NCI-H460 (cell line): ENCODE measurements at regions not wholly inside any gene's neighbourhood (a gene's known extent, or its start where the extent isn't known, plus 50 kb on each side); places are given as distances from the start of the nearest gene placed in this dataset.
"Not testable (repeated sequence)": the region's sequence is repeated elsewhere in the genome, so short reads cannot be mapped to it uniquely, and the experiment has no call there.

Experiments used
- DNase-seq: peaks from one replicate; pipeline ENCODE4 v3.0.0-alpha.2; 2016; ENCODE audit warnings: low read depth; ENCODE audit errors: extremely low read depth

DNA sequence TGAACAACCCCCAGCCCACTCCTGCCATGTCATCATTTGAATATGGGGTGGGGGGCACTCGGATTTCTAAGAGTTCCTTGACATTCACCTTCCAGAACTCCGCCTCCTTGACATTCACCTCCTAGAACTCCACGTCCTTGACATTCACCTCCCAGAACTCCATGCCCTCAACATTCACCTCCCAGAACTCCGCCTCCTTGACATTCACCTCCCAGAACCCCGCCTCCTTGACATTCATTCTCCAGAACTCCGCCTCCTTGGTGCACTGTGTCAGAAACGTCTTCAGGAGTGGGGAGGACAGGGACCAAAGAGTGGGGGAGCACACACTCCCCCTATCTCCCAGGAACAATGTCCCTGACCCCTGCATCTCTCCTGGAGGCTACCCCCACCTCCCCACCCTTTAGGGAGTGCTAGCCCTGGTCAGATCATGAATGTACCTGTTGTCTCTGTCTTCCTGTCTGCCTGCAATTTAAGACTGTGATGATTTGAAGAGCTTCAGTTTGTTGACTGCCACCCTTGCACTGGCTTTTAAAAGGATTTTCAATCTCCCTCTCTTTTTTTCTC is 110.1 kb downstream of the NPTX2 start:
- DNase-seq: no peak

DNA sequence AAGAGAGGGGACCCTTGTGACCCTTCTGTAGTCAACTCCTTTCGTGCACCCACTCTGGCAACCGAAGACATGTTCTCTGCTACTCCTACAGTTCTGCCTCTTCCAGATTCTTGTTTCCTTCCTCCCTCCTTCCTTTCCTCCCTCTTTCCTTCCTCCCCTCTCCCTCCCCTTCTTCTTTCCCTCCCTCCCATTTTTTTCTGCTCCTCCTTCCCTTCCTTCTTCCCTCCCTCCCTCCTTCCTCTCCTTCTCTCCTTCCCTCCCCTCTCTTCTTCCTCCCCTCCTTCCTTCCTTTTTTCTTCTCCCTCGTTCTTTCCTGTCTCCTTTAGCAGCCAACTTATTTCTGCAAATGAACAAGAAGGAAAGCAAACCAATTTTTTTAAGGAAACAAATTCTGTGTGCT is 111.5 kb downstream of the NPTX2 start:
- no peak for DNase-seq

DNA sequence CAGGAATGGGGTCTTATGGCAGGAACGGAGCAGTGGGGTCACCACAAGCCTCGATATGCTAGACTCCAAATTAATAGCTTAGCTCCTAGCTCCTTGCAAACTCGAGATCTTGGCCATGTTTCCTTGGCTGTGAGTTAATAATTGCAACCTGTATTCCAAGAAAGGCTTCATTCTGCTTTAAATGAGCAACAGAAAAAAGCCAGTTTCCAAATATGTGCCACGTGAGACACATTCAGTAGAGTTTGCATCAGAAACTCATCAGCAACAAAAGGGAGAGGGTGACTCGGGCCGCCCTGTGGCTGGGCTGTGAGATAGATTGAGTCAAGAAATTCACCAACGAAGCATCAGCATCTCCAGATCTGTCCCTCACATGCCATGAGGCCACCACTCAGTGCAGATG is 112.0 kb downstream of the NPTX2 start:
- DNase-seq: no peak

DNA sequence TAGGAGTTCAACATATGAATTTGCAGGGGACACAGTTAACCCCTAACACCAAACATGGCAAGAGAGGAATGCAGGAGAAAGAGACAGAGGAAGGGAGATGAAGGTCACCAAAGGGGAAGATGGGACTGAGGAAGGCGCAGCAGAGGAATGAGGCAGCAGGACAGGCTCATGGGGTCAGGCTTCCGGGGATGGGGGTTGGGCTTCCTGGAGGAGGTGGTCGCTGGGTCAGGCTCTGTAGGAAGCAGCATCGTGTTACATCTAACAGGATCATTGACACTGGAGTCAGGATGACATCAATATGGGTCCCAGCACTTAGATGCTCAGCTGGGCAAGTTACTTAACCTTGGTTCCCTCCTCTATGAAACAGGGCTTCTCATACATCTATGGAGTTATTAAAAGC is 113.2 kb downstream of the NPTX2 start:
- DNase-seq: no peak

DNA sequence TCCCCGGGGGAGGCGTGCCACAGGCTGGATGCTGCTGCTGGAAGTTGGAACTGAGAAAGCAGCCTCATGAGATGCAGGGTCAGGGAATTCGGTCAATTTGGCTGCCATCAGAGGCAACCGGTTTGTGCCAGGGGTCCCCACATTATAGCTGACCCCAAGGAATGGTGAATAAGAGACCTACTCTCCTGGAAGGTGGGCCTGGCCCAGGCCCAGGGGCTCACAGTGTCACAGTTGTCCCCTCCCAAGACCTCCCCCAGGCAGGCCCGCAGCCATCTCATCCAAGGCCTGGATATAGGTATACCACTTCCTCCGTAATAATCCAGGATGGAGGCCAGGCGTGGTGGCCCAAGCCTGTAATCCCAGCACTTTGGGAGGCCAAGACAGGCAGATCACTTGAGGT is 114.6 kb downstream of the NPTX2 start:
- DNase-seq: no peak

DNA sequence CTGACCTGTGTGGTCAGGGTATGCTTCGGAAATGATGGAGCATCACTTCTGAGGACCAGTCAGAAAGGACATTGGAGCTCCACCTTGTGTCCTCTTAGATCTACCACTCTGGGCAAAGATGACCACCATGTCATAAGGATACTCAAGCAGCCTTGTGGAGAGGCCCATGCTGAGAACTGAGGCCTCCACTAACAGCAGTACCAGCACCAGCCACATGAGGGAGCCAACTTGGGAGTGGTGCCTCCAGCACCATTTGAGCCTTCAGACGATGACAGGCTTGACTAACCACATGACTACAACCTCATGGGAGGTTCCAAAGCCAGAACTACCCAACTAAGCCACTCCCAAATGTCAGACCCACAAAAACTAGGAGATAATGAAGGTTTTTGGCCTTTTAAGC is 116.0 kb downstream of the NPTX2 start:
- peak; percentile 26 for DNase-seq

DNA sequence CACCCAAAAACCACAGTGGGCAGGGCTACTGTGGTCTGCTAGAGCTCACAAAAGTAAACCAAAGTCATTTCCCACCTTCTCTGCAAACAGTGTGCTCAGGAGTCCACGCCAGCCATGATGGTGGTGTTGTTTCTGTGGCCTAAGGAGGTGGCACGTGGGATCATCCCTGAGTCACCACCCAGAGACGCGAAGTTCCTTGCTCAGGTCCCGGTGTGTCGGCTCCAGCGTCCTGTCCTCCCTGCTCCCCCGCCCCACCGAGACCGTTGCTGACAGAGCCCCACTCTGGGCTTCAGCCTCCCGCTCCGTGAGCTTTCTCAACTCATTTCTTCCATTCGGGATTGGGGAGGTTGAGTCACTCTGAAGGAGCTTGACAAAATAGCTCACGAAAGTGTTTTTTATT is 118.7 kb downstream of the NPTX2 start:
- no peak for DNase-seq

DNA sequence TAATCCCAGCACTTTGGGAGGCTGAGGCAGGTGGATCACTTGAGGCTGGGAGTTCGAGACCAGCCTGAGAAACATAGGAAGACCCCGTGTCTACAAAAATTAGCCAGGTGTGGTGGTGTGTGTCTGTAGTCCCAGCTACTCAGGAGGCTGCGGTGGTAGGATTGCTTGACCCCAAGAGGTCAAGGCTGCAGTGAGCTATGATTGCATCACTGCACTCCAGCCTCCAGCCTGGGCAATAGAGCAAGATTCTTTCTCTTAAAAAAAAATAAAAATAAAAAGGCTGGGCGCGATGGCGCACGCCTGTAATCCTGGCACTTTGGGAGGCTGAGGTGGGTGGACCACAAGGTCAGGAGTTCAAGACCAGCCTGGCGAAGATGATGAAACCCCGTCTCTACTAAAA is 119.4 kb downstream of the NPTX2 start:
- not testable (repeated sequence) for DNase-seq

DNA sequence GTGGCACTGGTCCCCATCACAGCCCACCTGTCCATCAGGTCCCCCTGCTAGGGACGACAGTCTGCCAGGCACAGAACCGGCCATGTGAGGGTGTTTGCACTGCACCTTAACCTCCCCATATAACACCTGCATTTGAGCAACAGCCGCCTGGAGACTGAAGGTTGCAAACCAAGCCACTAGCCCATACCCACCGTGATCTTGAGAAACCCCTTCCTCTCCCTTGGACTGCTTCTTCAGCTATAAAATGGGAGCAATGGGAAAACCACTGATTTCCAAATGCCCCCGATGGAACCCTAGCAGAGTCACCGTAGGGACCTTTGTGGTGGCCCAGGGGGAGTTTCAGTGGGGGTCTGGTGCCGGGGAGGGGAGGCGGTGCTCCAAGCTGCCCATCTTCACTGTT is 120.1 kb downstream of the NPTX2 start:
- DNase-seq: no peak

DNA sequence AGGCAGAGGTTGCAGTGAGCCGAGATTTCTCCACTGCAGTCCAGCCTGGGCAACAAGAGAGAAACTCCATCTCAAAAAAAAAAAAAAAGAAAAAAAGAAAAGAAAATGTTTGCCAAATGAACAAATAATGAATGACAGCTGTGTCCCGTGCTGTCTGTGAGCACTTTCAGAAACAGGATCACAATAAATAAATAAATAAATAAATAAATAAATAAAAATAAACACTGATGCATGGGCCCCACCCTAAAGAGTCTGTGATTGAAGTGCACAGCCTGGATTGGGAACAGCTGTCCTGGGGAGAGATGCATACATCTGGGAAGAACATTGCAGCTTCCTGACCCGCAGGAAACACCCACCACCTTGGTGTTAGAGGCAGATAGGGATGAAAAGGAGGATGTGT is 123.6 kb downstream of the NPTX2 start:
- DNase-seq: no peak

DNA sequence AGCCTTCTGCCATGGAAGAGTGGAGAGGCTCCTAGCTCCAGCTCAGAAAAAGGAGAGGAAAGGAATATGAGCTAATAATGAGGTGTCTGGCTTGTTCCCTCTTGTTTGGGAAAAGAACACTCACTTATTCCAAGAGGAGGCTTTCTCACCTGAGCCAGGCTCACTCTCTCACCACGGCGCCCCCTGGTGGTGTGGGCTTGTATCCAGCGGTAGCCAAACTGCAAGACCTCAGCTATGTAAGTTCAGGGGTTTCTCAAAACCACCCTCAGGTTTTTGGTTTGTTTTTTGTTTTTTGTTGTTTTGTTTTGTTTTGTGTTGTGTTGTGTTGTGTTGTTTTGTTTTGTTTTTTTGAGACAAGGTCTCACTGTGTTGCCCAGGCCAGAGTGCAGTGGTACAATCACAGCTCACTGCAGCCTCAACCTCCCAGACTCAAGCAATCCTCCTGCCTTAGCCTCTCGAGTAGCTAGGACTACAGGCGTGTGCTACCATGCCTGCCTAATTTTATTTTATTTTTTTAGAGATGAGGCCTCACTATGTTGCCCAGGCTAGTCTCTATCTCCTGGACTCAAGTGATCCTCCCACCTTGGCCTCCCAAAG is 124.0 kb downstream of the TMEM130 start:
- peak; percentile 69 for DNase-seq

DNA sequence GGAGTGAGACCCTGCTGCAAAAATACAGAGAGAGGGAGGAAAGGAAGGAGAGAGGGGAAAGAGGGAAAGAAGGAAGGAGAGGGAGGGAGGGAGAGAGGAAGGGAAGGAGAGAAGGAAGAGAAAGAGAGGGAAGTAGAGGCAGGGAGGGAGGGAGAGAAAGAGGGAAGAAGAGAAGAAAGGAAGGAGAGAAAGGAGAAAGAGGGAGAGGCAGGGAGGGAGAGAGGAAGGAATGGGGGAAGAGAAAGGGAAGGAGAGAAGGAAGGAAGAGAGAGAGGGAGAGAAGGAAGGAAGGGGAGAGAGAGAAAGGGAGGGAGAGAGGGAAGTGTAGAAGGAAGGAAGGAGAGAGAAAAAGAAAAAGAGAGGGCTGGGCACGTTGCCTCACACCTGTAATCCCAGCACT is 121.7 kb downstream of the TMEM130 start:
- no peak for DNase-seq

DNA sequence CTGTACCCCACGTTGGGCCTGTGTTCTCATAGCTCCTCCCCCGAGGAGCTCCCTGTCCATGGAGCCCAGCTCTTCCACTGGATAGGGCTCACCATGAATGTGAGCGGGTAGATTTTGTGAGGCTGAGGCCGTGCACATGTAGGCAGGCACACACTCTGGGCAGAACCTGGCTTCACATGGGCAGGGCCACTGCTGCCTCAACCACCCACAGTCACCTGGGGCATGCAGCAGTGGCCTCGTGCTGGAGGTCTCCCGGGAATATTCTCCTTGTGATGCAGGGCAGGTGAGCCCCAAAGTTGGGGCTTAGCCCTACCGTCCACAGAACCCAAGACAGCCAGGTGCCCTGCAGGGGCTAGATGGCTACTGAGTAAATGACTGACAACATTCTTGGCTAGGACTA is 116.6 kb downstream of the TMEM130 start:
- no peak for DNase-seq

DNA sequence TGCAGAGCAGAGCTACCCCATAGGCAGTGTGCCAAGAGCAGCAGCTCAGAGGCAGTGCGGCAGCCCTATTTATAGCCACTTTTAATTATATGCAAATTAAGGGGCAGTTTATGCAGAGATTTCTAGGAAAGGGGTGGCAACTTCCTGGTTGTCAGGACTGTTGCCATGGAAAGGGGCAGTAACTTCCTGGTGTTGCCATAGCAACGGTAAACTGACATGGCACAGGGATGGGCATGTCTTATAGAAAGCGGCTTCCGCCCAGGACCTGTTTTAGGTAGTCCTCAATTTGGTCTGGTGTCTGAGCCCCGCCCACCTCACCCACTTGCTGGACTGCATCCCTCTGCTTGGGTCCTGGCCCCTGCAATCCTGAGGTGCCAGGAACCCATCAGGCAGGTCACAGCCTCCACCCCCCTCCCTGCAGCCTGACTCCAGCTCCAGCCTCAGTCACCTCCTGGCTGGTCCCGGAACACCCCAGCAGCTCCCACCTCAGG is 115.8 kb downstream of the TMEM130 start:
- no peak for DNase-seq

DNA sequence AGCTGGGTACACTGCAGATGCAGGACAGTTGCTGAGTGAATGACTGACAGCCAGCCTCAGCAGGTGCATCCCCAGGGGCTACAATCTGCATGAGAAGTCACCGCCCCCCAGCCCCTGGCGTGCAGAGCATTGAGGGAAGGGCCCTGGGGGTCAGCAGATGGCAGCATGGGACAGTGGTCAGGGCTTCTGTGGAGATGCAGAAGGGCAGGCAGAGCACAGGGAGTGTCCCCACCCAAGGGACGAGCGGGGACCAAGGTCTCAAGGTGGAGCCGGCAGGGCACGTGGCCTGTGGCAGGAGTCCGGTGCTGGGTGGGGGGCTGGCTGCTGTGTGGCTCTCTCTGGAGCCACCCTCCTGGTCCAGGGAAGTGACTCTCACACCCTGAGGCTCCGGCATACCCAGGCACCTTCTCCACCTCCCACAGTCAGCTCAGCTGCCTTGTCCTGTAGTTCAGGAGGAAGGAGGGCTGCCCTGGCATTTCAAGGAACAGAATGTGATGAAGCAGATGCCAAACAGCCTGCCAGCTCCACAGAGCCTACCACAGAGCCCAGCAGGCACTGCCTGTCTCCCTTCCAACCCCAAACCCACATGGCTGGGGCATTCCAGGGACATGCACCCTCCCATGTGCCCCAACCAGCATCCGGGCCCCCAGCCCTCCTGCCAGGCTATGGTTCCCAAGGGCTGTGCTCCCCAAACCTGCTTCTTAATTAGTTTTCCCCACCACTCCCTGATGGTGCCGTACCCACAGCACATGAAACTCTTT is 114.5 kb downstream of the TMEM130 start:
- DNase-seq: no peak

DNA sequence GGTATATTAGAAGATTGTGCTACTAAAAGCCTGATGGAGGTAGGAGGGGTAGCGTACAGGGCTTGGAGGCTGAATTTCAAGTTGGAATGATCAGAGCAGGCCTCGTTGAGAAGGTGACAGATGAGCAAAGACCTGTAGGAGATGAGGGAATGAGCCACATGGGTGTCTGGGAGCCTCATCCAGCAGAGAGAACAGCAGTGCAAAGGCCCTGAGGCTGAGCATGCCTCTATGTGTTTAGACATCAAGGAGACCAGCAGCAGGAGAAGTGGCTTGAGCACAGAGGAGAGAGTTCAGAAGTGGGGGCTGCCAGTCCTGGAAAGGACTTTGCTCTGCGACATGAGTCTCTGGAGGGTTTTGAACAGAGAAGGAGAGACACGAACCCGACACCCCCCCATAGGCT is 111.7 kb downstream of the TMEM130 start:
- no peak for DNase-seq

DNA sequence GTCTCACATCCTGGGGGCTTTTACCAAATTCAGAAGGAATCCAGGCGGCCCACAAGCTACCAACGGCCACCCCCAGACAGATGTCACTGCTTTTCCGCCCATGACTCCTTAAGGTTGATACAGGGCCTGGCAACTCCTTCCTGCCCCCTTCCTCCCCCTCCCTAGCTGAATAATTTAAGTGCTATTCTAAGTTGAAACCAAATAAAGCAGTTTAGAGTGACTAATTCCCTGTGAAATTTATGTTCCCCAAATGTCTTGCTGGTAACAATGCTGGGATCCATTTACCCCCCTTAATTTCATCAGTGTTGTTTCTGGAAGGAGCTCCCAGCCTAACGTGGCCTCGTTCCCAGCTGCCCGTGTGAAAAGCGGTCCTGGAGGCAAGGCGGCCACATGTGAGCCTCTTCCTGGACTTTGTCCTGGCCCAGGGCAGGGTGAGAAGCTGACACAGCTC is 109.6 kb downstream of the TMEM130 start:
- DNase-seq: no peak

DNA sequence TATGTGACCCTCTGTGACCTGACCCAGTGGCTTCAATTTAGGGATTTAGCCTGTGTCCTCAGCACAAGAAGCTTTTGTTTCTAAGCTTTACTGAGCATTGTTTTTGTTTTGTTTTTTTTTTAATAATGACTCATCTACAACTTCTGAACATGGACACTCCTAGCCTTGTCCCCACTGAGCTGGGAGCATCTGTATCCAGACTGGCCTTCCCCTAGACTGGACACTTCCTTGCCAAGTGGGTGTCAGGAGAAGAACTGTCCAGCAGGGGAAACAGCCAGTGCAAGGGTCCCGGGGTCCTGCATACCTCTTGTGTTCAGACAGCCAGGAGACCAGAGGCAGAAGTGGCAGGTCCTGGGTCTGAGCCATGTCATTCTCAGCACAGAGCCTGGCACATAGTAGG is 108.6 kb downstream of the TMEM130 start:
- DNase-seq: no peak

DNA sequence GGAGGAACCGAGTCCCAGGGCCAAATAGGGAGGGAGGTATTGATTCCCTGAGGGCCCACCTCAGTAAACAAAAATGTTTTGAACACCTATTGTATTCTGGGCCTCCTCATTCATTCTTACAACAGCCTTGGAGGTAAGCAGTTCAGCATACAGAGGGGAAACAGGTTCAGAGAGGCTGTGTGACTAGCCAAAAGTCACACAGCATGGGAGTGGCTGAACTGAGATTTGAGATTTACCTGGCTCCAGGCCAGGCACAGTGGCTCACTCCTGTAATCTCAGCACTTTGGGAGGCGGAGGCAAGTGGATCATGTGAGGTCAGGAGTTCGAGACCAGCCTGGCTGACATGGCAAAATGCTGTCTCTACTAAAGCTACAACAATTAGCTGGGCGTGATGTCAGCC is 107.2 kb downstream of the TMEM130 start:
- DNase-seq: no peak

DNA sequence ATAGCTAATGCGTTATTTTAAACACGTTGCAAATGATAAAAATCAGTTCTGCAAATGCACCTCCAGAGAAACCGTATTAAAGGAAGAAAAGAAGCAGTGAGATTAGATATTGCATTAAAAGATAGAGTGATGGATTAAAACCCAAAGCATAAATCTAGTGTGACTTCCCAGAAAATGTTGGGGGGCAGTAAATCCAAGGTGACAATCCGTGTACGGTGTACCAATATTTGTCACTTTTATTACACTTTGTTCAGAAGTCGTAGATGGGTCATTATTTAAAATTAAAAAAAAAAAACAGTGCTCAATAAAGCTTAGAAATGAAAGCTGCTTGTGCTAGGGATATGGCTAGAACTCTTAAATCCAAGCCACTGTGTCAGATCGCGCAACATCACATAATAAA is 106.4 kb downstream of the TMEM130 start:
- DNase-seq: no peak

DNA sequence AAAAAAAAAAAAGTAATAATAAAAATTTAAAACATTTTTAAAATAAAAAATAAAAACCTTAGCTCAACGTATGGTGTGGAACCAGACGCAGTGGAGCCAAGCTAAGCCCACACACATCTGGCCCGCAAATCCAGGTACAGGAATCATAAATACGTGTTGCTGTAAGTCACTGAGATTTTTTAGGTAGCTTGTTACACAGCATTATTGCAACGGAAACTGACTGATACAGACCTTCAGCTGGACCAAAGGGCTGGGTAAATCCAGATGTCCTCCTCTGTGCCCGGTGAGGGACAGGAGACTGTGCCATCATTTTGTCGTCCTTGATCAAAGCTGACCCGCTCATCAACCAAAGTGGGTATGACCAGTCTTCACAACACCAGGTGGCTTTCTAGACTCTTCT is 104.9 kb downstream of the TMEM130 start:
- DNase-seq: no peak

DNA sequence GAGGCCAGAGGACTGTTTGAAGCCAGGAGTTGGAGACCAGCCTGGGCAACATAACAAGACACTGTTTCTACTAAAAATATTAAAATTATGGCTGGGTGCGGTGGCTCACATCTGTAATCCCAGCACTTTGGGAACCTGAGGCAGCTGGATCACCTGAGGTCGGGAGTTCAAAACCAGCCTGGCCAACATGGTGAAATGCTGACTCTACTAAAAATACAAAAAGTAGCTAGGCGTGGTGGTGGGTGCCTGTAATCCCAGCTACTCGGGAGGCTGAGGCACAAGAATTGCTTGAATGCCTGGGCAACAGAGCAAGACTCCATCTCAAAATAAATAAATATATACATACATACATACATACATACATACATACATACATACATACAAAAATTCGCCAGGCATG is 99.7 kb downstream of the TMEM130 start:
- not testable (repeated sequence) for DNase-seq
